IMR-90 (cell line): ENCODE measurements at regions not wholly inside any gene's neighbourhood (a gene's known extent, or its start where the extent isn't known, plus 50 kb on each side); places are given as distances from the start of the nearest gene placed in this dataset.

Experiments used
- ATAC-seq: fragments of 200-7000 bp; cut with Tn5 transposase; 2 replicates; pipeline ENCODE4 v1.9.1; 2020; ENCODE audit warnings: low read depth, mild to moderate bottlenecking, moderate library complexity
- BruUV-seq: library from RNA; stranded (reverse); fragments of 400-500 nt; replicated peaks from 2 replicates; lab custom pipeline; 2021; lab: Mats Ljungman, UMichigan
- CTCF ChIA-PET: fragments of 300-600 bp; formaldehyde crosslinking; extraction: SDS; loops from one replicate; lab custom pipeline; 2021; ENCODE audit warnings: antibody characterized with exemption; lab: Yijun Ruan, JAX
- POLR2A ChIA-PET: fragments of 300-600 bp; sonication (Branson Sonifier 250); formaldehyde crosslinking; loops from one replicate; lab custom pipeline; 2022; ENCODE audit warnings: antibody characterized with exemption; ENCODE audit not compliant: unreplicated experiment; lab: Charles Lee
- DNase-seq: peaks from one replicate; pipeline ENCODE4 v3.0.0; 2013
- H2AFZ ChIP-seq: replicated peaks from 2 replicates; pipeline ENCODE3; 2013; ENCODE audit warnings: low read length, mild to moderate bottlenecking; ENCODE audit not compliant: poor library complexity
- H2AK5ac ChIP-seq: 2 replicates; pipeline ENCODE4 v1.6.1; 2013; ENCODE audit warnings: low read depth, low read length, inconsistent platforms
- H2AK9ac ChIP-seq: replicated peaks from 2 replicates; pipeline ENCODE3; 2013; ENCODE audit warnings: mild to moderate bottlenecking, low read depth, low read length, moderate library complexity; ENCODE audit not compliant: poor library complexity
- H2BK120ac ChIP-seq: 2 replicates; pipeline ENCODE4 v1.6.1; 2013; ENCODE audit warnings: low read depth, low read length, inconsistent platforms
- H2BK15ac ChIP-seq: 3 replicates; pipeline ENCODE4 v1.6.1; 2013; ENCODE audit warnings: low read depth, low read length, inconsistent platforms
- H2BK20ac ChIP-seq: 2 replicates; pipeline ENCODE4 v1.6.1; 2013; ENCODE audit warnings: low read depth, mild to moderate bottlenecking, inconsistent platforms, low read length, moderate library complexity
- H2BK5ac ChIP-seq: 2 replicates; pipeline ENCODE4 v1.6.1; 2013; ENCODE audit warnings: mild to moderate bottlenecking, low read depth, low read length, inconsistent platforms; ENCODE audit not compliant: poor library complexity, severe bottlenecking
- H3K14ac ChIP-seq: replicated peaks from 2 replicates; pipeline ENCODE4 v1.6.1; 2013; ENCODE audit warnings: low read depth, low read length, inconsistent platforms
- H3K18ac ChIP-seq: 2 replicates; pipeline ENCODE4 v1.6.1; 2013; ENCODE audit warnings: low read depth, low read length, control low read depth
- H3K23ac ChIP-seq: 2 replicates; pipeline ENCODE4 v1.6.1; 2013; ENCODE audit warnings: low read depth, low read length, inconsistent platforms
- H3K27ac ChIP-seq: 2 replicates; pipeline ENCODE4 v1.5.1; 2013; ENCODE audit warnings: mild to moderate bottlenecking, control low read depth, low read length; ENCODE audit not compliant: insufficient read depth
- H3K27me3 ChIP-seq: 2 replicates; pipeline ENCODE4 v1.6.1; 2013; ENCODE audit warnings: low read length; ENCODE audit not compliant: control insufficient read depth, insufficient read depth
- H3K36me3 ChIP-seq: 2 replicates; pipeline ENCODE4 v1.6.1; 2013; ENCODE audit warnings: low read length, mixed read lengths; ENCODE audit not compliant: control insufficient read depth, insufficient read depth
- H3K4ac ChIP-seq: 2 replicates; pipeline ENCODE4 v1.6.1; 2013; ENCODE audit warnings: low read depth, low read length, inconsistent platforms
- H3K4me1 ChIP-seq: 2 replicates; pipeline ENCODE4 v1.6.1; 2013; ENCODE audit warnings: low read length, mixed read lengths; ENCODE audit not compliant: control insufficient read depth, insufficient read depth
- H3K4me2 ChIP-seq: 2 replicates; pipeline ENCODE4 v1.6.1; 2013; ENCODE audit warnings: low read depth, mild to moderate bottlenecking, control low read depth, low read length, moderate library complexity
- H3K4me3 ChIP-seq: 2 replicates; pipeline ENCODE4 v1.5.1; 2013; ENCODE audit warnings: low read depth, mild to moderate bottlenecking, control low read depth, low read length, moderate library complexity; ENCODE audit not compliant: insufficient read depth
- H3K56ac ChIP-seq: 2 replicates; pipeline ENCODE4 v1.6.1; 2013; ENCODE audit warnings: low read length, inconsistent platforms; ENCODE audit not compliant: insufficient read depth; ENCODE audit errors: extremely low read depth
- H3K79me1 ChIP-seq, 2 experiments: 2 replicates each; pipeline ENCODE4 v1.6.1; 2013; ENCODE audit warnings: low read length in 2 of 2, inconsistent platforms in 1 of 2, low read depth in 1 of 2
- H3K9ac ChIP-seq: 2 replicates; pipeline ENCODE4 v1.6.1; 2013; ENCODE audit warnings: low read depth, low read length, control low read depth
- H3K9me1 ChIP-seq: 2 replicates; pipeline ENCODE4 v1.6.1; 2013; ENCODE audit warnings: low read length, inconsistent platforms; ENCODE audit not compliant: insufficient read depth
- H3K9me3 ChIP-seq: 2 replicates; pipeline ENCODE4 v1.6.1; 2013; ENCODE audit warnings: low read length; ENCODE audit not compliant: control insufficient read depth, insufficient read depth
- H4K20me1 ChIP-seq: 2 replicates; pipeline ENCODE4 v1.6.1; 2013; ENCODE audit warnings: low read length, inconsistent platforms; ENCODE audit not compliant: insufficient read depth
- H4K5ac ChIP-seq: 2 replicates; pipeline ENCODE4 v1.6.1; 2013; ENCODE audit warnings: mild to moderate bottlenecking, low read depth, low read length, control low read depth
- H4K8ac ChIP-seq, 2 experiments: 2 replicates each; pipeline ENCODE4 v1.6.1; 2013; ENCODE audit warnings: low read depth in 2 of 2, low read length in 2 of 2, control low read depth in 1 of 2, inconsistent platforms in 1 of 2
- H4K91ac ChIP-seq: 2 replicates; pipeline ENCODE4 v1.6.1; 2013; ENCODE audit warnings: low read depth, low read length, inconsistent platforms; ENCODE audit not compliant: insufficient read depth
- BHLHE40 ChIP-seq: fragments of 150-350 bp; IDR thresholded peaks from 2 replicates; pipeline ENCODE4 v1.6.1; 2016; ENCODE audit warnings: mild to moderate bottlenecking, low read depth, low read length
- MAFK ChIP-seq: IDR thresholded peaks from 2 replicates; pipeline ENCODE4 v1.6.1; 2012; ENCODE audit warnings: low read depth, low read length, improper control_type of control experiment
- SMC3 ChIP-seq: fragments of 150-350 bp; IDR thresholded peaks from 2 replicates; pipeline ENCODE4 v1.6.1; 2016; ENCODE audit warnings: low read depth, mild to moderate bottlenecking, antibody characterized with exemption, low read length, moderate library complexity
- WGBS, 2 experiments: methylation state at CpG; one replicate each; pipeline versions ENCODE4 v1.1.5 to v1.1.7; 2013; ENCODE audit warnings: missing lambda C conversion rate in 2 of 2; ENCODE audit not compliant: insufficient read length in 1 of 2; ENCODE audit errors: extremely low coverage in 2 of 2; 5-methylcytosine and 5-hydroxymethylcytosine counted together
- dilution Hi-C: fragments of 300-500 bp; cut with HindIII; formaldehyde crosslinking; loops from one replicate; pipeline ENCODE4 v1.14.3; 2018; ENCODE audit warnings: low sequenced_read_pairs; ENCODE audit not compliant: unreplicated experiment
- in situ Hi-C: fragments of 300-500 bp; cut with MboI; formaldehyde crosslinking; loops from 3 replicates; pipeline ENCODE4 v1.14.3; 2019; ENCODE audit warnings: low sequenced_read_pairs, inconsistent platforms, mixed read lengths
- intact Hi-C: fragments of 100-400 bp; cut with micrococcal nuclease; formaldehyde crosslinking; loops from 2 replicates; pipeline ENCODE4 v1.10.0; 2022
- TF ChIP-seq, protein P1 (sequence below): conservative IDR thresholded peaks from 2 replicates; pipeline ENCODE4 v1.5.1; 2012; ENCODE audit warnings: mild to moderate bottlenecking, low read depth, low read length, improper control_type of control experiment

DNA sequence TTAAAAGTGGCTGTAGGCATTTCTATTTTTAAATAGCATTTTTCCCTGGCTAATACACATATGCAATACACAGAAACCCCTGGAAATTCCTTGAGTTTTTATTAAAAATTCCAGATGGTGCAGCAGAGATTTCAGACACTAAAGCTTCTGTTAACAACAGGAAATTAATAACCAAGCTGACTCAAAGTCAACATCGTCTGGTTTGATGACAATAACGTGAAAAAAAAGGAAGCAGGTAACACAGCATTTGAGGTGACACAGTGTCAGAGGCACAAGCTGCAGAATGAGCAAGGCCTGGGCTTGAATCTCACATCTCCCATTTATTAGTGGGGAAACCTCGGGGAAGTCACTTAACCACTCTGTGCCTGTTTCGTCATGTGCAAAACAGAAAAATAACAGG is 64.6 kb upstream of the GJB5 start:
- Histone ChIP-seq H3K9me3 (peaks cover 3% of the 10 kb centered on the region), H3K9me1 (no peaks in the 10 kb centered on the region), H4K20me1 (no peaks in the 10 kb centered on the region), H3K27ac (no peak overlapping the region), H2BK15ac (no peak overlapping the region), H3K4me2 (no peak overlapping the region), H2AFZ (no peak overlapping the region), H2AK5ac (no peak overlapping the region), H3K18ac (no peak overlapping the region), H3K79me1 (no peaks in the 10 kb centered on the region), H2BK5ac (no peak overlapping the region), H4K8ac (no peak overlapping the region), H3K27me3 (no peaks in the 10 kb centered on the region), H2BK120ac (no peak overlapping the region), H3K56ac (no peak overlapping the region), H3K23ac (no peak overlapping the region), H3K4me3 (no peak overlapping the region), H3K14ac (no peak overlapping the region), H4K5ac (no peak overlapping the region), H3K4me1 (no peaks in the 10 kb centered on the region), H3K36me3 (no peaks in the 10 kb centered on the region), H3K4ac (no peak overlapping the region), H2AK9ac (no peak overlapping the region), H3K9ac (no peak overlapping the region), H4K91ac (no peak overlapping the region), H2BK20ac (no peak overlapping the region)
- ChIA-PET POLR2A (no interaction called here), CTCF (no interaction called here)
- no CpG with 5 or more reads among the region's 4 CpGs for WGBS, 2 experiments
- no peak for TF ChIP-seq MAFK
- no peak for TF ChIP-seq BHLHE40
- no peak for TF ChIP-seq SMC3
- TF ChIP-seq, protein P1, sequence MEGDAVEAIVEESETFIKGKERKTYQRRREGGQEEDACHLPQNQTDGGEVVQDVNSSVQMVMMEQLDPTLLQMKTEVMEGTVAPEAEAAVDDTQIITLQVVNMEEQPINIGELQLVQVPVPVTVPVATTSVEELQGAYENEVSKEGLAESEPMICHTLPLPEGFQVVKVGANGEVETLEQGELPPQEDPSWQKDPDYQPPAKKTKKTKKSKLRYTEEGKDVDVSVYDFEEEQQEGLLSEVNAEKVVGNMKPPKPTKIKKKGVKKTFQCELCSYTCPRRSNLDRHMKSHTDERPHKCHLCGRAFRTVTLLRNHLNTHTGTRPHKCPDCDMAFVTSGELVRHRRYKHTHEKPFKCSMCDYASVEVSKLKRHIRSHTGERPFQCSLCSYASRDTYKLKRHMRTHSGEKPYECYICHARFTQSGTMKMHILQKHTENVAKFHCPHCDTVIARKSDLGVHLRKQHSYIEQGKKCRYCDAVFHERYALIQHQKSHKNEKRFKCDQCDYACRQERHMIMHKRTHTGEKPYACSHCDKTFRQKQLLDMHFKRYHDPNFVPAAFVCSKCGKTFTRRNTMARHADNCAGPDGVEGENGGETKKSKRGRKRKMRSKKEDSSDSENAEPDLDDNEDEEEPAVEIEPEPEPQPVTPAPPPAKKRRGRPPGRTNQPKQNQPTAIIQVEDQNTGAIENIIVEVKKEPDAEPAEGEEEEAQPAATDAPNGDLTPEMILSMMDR = no peak
- DNase-seq (no peak), ATAC-seq (no peak)
- BruUV-seq = no TSS peak
- in situ Hi-C loops = no loop called here
- dilution Hi-C loops = no loop called here
- intact Hi-C loops = loop anchor here (5.0 kb wide), 1 partner anchor 778 kb away; no protein-coding TSS in a partner anchor
